WTC11 (cell line): ENCODE measurements at regions not wholly inside any gene's neighbourhood (a gene's known extent, or its start where the extent isn't known, plus 50 kb on each side); places are given as distances from the start of the nearest gene placed in this dataset.

Experiments used
- ATF3 ChIP-seq: sonication (generic); formaldehyde crosslinking; conservative IDR thresholded peaks from 2 replicates; pipeline ENCODE4 v1.8.1; 2022; ENCODE audit warnings: mild to moderate bottlenecking, missing genetic modification reagents
- CTCF ChIP-seq: fragments of 200-600 bp; IDR thresholded peaks from 2 replicates; pipeline ENCODE4 v1.8.0; 2022; ENCODE audit warnings: antibody characterized with exemption
- MAX ChIP-seq: sonication (generic); formaldehyde crosslinking; IDR thresholded peaks from 2 replicates; pipeline ENCODE4 v1.8.0; 2022; ENCODE audit warnings: mild to moderate bottlenecking, missing genetic modification reagents
- NFYB ChIP-seq: sonication (generic); formaldehyde crosslinking; conservative IDR thresholded peaks from 2 replicates; pipeline ENCODE4 v1.8.0; 2022; ENCODE audit warnings: low read depth, missing genetic modification reagents
- SOX15 ChIP-seq: fragments of 250-450 bp; sonication (Bioruptor Pico); IDR thresholded peaks from 2 replicates; pipeline ENCODE4 v1.9.0; 2021; ENCODE audit warnings: mild to moderate bottlenecking
- SP1 ChIP-seq: sonication (generic); formaldehyde crosslinking; conservative IDR thresholded peaks from 2 replicates; pipeline ENCODE4 v1.8.1; 2022; ENCODE audit warnings: missing genetic modification reagents

- TF ChIP-seq SOX15 (CRISPR knock-in tag) (no peak), CTCF (no peak), NFYB (CRISPR knock-in tag) (no peak), MAX (CRISPR knock-in tag) (no peak), SP1 (CRISPR knock-in tag) (no peak), ATF3 (CRISPR knock-in tag) (no peak)
Measured at GRCh38 chr10:23715363-23715762, 276.5 kb downstream of the OTUD1 start.
